Body of pancreas (tissue), 4 donors: ENCODE measurements at regions not wholly inside any gene's neighbourhood (a gene's known extent, or its start where the extent isn't known, plus 50 kb on each side); places are given as distances from the start of the nearest gene placed in this dataset.

Experiments used
- POLR2A ChIP-seq, 3 donors: fragments of 450-650 bp; IDR thresholded peaks; one replicate each; pipeline ENCODE4 v1.6.1; 2016; ENCODE audit warnings: antibody characterized with exemption in 3 of 3, mild to moderate bottlenecking in 2 of 3
- TF ChIP-seq, protein P1 (sequence below), 7 experiments: fragments of 450-650 bp in 4 of 7; fragments of 200-600 bp in 3 of 7; sonication (generic) in 3 of 7; IDR thresholded peaks; one replicate each; pipeline ENCODE4 v1.5.1; 2016 to 2019; ENCODE audit warnings: antibody characterized with exemption in 7 of 7

DNA sequence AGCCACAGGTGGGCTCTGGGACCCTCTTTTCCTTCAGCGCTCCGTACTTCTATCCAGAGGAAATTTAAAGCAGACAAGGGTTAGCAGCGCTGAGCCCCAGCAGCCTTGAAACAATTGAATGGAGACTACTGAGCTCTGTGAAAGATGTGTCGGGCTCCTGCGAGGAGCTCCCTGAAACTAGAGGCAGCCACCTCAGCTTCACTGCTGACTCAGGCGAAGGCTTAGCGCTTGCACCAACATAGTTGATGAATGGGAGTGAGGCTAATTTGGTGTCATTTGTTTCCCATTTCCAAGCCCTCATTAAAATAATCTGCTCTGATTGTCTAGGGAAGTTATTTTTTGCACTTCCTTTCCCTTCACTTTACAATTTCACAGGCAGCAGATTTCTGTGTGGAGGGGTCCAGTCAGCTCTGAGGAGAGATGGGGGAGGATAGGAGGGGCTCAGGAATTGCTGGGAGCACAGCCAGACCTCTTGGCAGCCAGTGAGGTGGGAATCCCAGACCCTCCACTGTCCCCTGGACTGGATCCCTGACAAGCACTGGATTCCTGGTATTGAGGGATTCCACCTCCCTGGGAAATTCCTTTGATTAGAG is 398.9 kb upstream of the PLXNA2 start:
- TF ChIP-seq, protein P1, sequence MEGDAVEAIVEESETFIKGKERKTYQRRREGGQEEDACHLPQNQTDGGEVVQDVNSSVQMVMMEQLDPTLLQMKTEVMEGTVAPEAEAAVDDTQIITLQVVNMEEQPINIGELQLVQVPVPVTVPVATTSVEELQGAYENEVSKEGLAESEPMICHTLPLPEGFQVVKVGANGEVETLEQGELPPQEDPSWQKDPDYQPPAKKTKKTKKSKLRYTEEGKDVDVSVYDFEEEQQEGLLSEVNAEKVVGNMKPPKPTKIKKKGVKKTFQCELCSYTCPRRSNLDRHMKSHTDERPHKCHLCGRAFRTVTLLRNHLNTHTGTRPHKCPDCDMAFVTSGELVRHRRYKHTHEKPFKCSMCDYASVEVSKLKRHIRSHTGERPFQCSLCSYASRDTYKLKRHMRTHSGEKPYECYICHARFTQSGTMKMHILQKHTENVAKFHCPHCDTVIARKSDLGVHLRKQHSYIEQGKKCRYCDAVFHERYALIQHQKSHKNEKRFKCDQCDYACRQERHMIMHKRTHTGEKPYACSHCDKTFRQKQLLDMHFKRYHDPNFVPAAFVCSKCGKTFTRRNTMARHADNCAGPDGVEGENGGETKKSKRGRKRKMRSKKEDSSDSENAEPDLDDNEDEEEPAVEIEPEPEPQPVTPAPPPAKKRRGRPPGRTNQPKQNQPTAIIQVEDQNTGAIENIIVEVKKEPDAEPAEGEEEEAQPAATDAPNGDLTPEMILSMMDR (IDR thresholded peaks at IDR 0.05): no peak
- TF ChIP-seq POLR2A (IDR thresholded peaks at IDR 0.05): no peak
